ENCODE measurements at regions not wholly inside any gene's neighbourhood (a gene's known extent, or its start where the extent isn't known, plus 50 kb on each side); places are given as distances from the start of the nearest gene placed in this dataset.

- TF ChIP-seq CTCF (IDR thresholded peaks at IDR 0.05; ENCODE audit: low read depth, low read length): no peak
- no peak for DNase-seq
- Histone ChIP-seq H3K4me1 (no peaks in the 10 kb centered on the region), H3K4me3 (ENCODE audit: low read depth, low read length) (no peak overlapping the region), H3K9me3 (no peaks in the 10 kb centered on the region), H3K27me3 (no peaks in the 10 kb centered on the region), H3K36me3 (no peaks in the 10 kb centered on the region)
Measured at GRCh38 chr18:26722565-26722931, 143.0 kb downstream of the AQP4 start.

GRCh38 chr18:26721854-26722564 is 143.5 kb downstream of the AQP4 start:
- Histone ChIP-seq H3K4me1 (no peaks in the 10 kb centered on the region), H3K36me3 (no peaks in the 10 kb centered on the region), H3K4me3 (ENCODE audit: low read depth, low read length) (no peak overlapping the region), H3K27me3 (no peaks in the 10 kb centered on the region), H3K9me3 (no peaks in the 10 kb centered on the region)
- DNase-seq: no peak
- no peak for TF ChIP-seq CTCF (IDR thresholded peaks at IDR 0.05; ENCODE audit: low read depth, low read length)

GRCh38 chr18:26719896-26720295 is 145.6 kb downstream of the AQP4 start:
- H3K4me1 ChIP-seq: no peaks in the 10 kb centered on the region
- no peaks in the 10 kb centered on the region for H3K27me3 ChIP-seq
- no peak overlapping the region for H3K4me3 ChIP-seq (ENCODE audit: low read depth, low read length)
- TF ChIP-seq CTCF (IDR thresholded peaks at IDR 0.05; ENCODE audit: low read depth, low read length): no peak
- no peaks in the 10 kb centered on the region for H3K9me3 ChIP-seq
- H3K36me3 ChIP-seq: no peaks in the 10 kb centered on the region
- DNase-seq: no peak

- no peaks in the 10 kb centered on the region for H3K9me3 ChIP-seq
- no peak for DNase-seq
- no peak overlapping the region for H3K4me3 ChIP-seq (ENCODE audit: low read depth, low read length)
- TF ChIP-seq CTCF (IDR thresholded peaks at IDR 0.05; ENCODE audit: low read depth, low read length): no peak
- H3K4me1 ChIP-seq: no peaks in the 10 kb centered on the region
- no peaks in the 10 kb centered on the region for H3K27me3 ChIP-seq
- H3K36me3 ChIP-seq: no peaks in the 10 kb centered on the region
Measured at GRCh38 chr18:26717123-26717719, 148.3 kb downstream of the AQP4 start.

DNA sequence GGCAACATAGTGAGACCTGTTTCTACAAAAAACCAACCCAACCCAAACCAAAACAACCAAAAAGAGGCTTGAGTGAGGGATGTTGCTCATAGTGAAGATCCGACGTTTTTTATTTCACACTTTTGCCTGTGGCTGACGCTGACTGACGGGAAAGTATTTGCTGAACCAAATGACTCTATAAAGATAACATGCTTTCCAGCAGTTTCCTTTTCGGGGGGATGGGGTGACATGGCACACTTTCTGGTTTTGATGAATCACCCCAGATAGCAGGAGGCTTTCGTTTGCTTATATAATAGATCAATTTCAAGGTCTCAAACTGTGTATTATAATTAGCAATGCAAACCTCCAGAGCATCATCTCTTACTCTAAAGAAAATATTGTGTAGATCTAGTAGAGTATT is 150.8 kb downstream of the AQP4 start:
- Histone ChIP-seq H3K9me3 (no peaks in the 10 kb centered on the region), H3K4me3 (ENCODE audit: low read depth, low read length) (no peak overlapping the region), H3K4me1 (no peaks in the 10 kb centered on the region), H3K27me3 (no peaks in the 10 kb centered on the region), H3K36me3 (no peaks in the 10 kb centered on the region)
- DNase-seq: no peak
- no peak for TF ChIP-seq CTCF (IDR thresholded peaks at IDR 0.05; ENCODE audit: low read depth, low read length)

DNA sequence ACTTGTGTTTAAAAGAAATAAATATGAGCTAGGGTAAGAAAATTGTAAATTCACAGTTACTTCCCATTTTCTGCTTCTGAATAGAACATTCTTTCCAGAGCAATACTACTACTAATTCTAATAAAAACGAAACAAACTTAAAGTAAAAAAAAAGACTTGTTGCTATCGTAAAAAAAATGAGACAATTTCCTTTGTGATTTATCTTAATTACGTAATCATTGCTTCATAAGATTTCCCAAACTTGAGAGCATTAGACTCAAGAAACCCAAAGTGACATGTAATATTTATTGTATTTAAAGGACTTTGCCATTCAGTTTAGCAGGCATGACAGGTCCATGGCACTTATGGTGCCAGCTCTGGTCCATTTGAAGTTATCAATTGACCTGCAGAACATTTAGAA is 153.8 kb downstream of the AQP4 start:
- no peak for DNase-seq
- Histone ChIP-seq H3K4me1 (no peaks in the 10 kb centered on the region), H3K36me3 (no peaks in the 10 kb centered on the region), H3K4me3 (ENCODE audit: low read depth, low read length) (no peak overlapping the region), H3K9me3 (no peaks in the 10 kb centered on the region), H3K27me3 (no peaks in the 10 kb centered on the region)
- TF ChIP-seq CTCF (IDR thresholded peaks at IDR 0.05; ENCODE audit: low read depth, low read length): no peak

All from BE2C (cell line).